GM10266 (cell line): ENCODE measurements at regions not wholly inside any gene's neighbourhood (a gene's known extent, or its start where the extent isn't known, plus 50 kb on each side); places are given as distances from the start of the nearest gene placed in this dataset.
"Not testable (repeated sequence)": the region's sequence is repeated elsewhere in the genome, so short reads cannot be mapped to it uniquely, and the experiment has no call there.

Experiments
- DNase-seq: peaks from one replicate; pipeline ENCODE4 v3.0.0; 2012; ENCODE audit errors: extremely low spot score
- CTCF ChIP-seq: IDR thresholded peaks from 2 replicates; pipeline ENCODE4 v1.5.1; 2012; ENCODE audit warnings: mild to moderate bottlenecking, low read depth; ENCODE audit not compliant: control insufficient read depth, insufficient read depth; ENCODE audit errors: missing control alignments

- no peak for DNase-seq
Observed at GRCh38 chr5:17061973-17062470, 125.9 kb upstream of the MYO10 start.

GRCh38 chr5:17062741-17063140 is 126.7 kb upstream of the MYO10 start:
- not testable (repeated sequence) for DNase-seq

More at GRCh38 chr5:17061973-17062470, 125.9 kb upstream of the MYO10 start:
- TF ChIP-seq CTCF: no peak

- no peak for TF ChIP-seq CTCF
- DNase-seq: no peak
Observed at GRCh38 chr5:17064241-17064640, 128.2 kb upstream of the MYO10 start.

GRCh38 chr5:17065458-17065857 is 129.4 kb upstream of the MYO10 start:
- no peak for TF ChIP-seq CTCF
- DNase-seq: no peak

GRCh38 chr5:17066026-17066425 is 129.9 kb upstream of the MYO10 start:
- DNase-seq: not testable (repeated sequence)

GRCh38 chr5:17067657-17068392 is 131.7 kb upstream of the MYO10 start:
- DNase-seq: no peak
- TF ChIP-seq CTCF: no peak

GRCh38 chr5:17069995-17070511 is 134.0 kb upstream of the MYO10 start:
- DNase-seq: no peak
- no peak for TF ChIP-seq CTCF

- no peak for TF ChIP-seq CTCF
- no peak for DNase-seq
Observed at GRCh38 chr5:17070647-17071046, 134.6 kb upstream of the MYO10 start.
